ENCODE measurements at regions not wholly inside any gene's neighbourhood (a gene's known extent, or its start where the extent isn't known, plus 50 kb on each side); places are given as distances from the start of the nearest gene placed in this dataset.

- in situ Hi-C loops (cut with HindIII; ENCODE audit: low sequenced_read_pairs): no loop called here
Measured at GRCh38 chr16:80489173-80489572, 51.6 kb upstream of the DYNLRB2 start.

DNA sequence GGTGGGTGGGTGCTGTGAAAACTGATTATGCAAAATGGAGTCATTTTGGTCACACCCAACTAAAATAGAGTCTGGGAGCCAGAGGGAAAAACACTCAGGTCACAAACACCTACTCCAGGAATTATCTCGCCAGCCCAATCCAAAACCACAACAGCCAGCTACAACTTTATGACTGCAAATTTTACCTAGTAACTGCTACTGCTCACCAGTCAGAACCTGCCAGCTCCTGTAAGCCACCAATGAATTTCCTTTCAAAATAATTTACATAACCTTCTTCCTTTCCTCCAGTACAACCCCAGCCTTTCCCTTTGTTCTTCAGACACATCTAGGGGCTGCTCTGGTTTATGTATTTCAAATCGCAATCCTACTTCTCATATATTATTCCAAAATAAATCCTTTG, 52.6 kb upstream of the DYNLRB2 start:
- in situ Hi-C loops (cut with HindIII; ENCODE audit: low sequenced_read_pairs): no loop called here

- in situ Hi-C loops (cut with HindIII; ENCODE audit: low sequenced_read_pairs): no loop called here
Measured at GRCh38 chr16:80480664-80481063, 60.1 kb upstream of the DYNLRB2 start.

DNA sequence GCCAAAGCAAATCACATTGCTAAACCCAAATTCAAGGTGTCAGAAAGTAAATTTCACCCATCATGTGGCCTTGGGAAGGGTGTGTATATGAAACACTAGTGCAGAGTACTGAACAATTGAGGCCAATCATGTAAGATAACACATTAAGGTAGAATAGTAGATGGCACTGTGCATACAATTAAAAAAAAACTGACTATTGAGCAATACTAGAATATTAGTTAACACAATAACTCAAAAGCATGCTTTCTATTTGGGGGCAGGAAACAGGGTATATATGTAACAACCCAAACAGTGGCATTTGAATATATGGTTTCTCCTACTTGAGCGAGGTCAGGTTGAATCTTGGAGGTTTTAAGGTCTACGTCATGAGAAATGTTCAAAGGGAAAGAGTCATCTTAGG, 63.0 kb upstream of the DYNLRB2 start:
- in situ Hi-C loops (cut with HindIII; ENCODE audit: low sequenced_read_pairs): no loop called here

- in situ Hi-C loops (cut with HindIII; ENCODE audit: low sequenced_read_pairs): no loop called here
Measured at GRCh38 chr16:80468029-80468428, 72.8 kb upstream of the DYNLRB2 start.

DNA sequence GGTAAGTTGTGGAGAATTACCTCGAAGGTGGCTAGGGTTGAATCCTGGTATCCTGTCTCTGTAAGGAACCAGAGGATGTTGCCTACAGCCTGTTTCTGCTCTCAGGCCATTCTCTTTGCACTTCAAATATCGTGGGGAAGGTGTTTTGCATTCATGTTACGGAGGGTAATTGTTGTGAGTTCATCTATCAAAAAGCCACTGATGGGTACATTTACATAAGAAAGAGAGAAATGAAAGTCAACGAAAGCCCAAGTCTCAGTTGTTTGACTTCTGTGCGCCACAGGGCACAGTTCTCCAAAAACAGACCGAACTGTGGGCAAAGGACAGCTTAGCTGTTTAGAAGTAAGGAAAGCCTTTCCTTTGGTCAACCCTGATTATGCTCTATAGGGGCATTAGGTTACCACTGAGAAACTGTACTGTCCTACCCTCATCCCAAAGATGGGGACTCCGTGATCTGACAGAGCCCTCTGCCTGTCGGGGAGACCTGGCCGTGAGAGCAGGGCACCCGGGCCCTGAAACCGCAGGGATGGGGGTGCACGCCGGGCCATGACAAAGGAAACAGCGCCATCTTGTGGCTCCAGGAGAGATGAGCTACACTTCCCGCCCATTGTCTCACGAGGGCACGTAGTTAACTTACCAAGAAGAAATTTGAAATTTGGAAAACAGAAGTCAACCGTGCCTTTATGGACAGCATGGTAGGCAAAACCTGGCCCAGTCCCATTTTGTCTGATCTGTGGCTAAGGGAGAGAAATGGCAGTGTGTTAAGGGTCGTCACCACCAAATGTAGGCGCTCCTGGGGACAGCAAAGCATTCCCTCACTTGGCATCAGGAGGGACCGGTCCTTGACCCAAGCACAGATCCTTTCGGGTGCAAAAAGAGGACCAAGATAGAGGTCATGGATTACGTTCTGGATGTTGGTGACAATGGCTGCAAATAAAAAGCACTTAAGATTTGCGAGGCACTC, 74.5 kb upstream of the DYNLRB2 start:
- in situ Hi-C loops (cut with HindIII; ENCODE audit: low sequenced_read_pairs): no loop called here

DNA sequence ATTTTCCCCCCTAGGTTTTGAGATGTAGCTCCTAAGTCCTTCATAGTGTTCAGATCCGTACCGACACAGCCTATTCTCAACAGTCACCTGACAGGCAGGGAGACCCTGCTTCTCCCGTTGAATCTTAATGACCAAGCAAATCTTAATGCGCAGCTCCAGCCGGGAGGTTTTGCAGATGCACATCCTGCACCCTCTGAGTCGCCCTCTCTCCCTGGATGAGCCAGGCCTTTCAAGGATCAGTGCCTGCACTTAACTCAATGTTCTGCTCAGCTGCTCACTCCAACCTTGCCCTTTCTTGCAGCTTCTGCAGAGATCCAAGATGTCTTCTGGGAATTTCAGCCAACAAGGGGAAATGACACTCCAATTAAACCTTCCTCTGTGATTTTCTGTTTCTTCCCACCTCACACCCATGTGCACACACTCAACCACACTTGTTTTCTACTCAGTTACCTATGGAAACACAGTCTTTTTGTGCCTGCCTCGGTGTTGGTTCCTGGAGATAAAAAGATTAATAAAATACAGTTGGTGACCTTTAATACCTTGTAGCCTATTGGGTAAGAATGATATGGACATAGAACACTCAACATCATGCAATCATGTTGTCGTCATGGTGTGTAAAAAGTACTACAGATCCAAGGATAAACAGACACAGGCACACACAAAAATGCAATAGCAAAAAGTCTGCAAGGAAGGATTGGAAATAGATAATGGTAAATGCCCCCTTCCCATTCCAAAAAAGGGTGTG, 76.9 kb upstream of the DYNLRB2 start:
- in situ Hi-C loops (cut with HindIII; ENCODE audit: low sequenced_read_pairs): no loop called here

DNA sequence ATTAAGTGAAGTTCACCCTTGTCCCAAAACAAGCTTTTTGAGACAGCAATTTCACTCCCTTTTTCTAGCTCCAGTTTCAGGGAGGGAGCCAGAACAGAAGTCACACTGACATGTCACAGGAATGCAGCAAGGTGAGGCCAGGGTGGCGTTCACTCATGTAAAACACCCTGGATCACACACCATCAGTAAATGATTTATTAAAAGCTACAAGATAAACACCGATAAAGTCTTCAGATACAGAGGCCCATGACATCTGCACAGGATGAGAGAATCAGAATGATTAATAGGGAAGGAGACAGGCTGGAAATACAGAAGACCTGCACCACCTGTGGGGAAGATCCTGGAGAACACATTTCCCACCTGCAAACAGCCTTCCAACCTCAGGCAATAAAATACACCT, 77.5 kb upstream of the DYNLRB2 start:
- in situ Hi-C loops (cut with HindIII; ENCODE audit: low sequenced_read_pairs): no loop called here

GRCh38 chr16:80462917-80463316, 77.9 kb upstream of the DYNLRB2 start:
- in situ Hi-C loops (cut with HindIII; ENCODE audit: low sequenced_read_pairs): no loop called here

GRCh38 chr16:80460988-80461387, 79.8 kb upstream of the DYNLRB2 start:
- in situ Hi-C loops (cut with HindIII; ENCODE audit: low sequenced_read_pairs): no loop called here

DNA sequence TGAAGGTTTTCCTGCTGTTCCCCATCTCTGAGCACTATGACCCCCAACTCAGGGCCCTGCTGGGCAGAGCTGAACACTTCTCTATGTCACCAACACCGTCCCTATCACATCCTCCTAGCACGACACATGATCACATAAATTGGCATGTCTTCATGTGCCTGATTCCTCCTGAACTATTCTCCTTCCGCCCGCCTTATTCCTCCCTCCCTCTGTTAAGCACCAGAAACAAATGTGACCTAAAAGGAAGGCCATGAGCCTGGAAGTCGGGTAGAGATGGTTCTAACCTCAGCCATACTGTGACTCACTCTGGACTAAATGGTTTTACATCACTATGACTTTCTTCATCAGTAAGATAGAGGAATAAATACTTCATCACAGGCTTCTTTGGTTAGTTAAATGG, 80.8 kb upstream of the DYNLRB2 start:
- in situ Hi-C loops (cut with HindIII; ENCODE audit: low sequenced_read_pairs): no loop called here

- in situ Hi-C loops (cut with HindIII; ENCODE audit: low sequenced_read_pairs): no loop called here
Measured at GRCh38 chr16:80459331-80459777, 81.4 kb upstream of the DYNLRB2 start.

DNA sequence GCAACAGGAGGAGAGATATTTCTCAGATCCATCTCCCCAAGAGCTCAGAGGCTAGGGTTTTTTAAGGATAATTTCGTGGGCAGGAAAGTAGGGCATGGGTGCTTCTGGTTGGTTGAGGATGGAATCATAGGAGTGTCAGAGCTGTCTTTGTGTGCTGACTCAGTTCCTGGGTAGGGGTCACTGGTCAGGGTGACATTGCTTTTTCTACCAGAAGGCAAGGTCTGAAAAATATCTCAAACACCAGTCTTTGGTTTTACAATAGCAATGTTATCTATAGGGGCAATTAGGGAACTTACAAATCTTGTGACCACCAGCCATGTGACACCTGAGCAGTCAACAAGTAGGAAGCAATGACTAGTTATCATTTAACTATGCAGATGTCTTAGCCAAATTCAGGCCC, 82.9 kb upstream of the DYNLRB2 start:
- in situ Hi-C loops (cut with HindIII; ENCODE audit: low sequenced_read_pairs): no loop called here

DNA sequence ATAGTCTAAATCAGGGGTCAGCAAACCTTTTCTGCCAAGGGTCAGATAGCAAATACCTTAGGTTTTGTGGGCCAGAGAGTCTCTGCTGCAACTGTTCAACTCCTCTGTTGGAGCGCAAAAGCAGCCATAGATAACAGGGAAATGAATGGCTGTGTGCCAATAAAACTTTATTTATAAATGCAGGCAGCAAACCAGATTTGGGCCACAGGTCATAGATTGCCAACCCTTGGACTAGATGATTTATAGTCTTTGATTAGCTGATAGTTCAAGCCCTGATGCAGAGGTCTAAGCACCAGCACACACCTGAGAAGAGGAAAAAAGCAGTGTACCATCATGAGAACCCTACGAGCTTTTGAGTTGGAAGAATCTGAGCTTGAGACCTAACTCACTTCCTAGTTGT, 86.0 kb upstream of the DYNLRB2 start:
- in situ Hi-C loops (cut with HindIII; ENCODE audit: low sequenced_read_pairs): no loop called here

DNA sequence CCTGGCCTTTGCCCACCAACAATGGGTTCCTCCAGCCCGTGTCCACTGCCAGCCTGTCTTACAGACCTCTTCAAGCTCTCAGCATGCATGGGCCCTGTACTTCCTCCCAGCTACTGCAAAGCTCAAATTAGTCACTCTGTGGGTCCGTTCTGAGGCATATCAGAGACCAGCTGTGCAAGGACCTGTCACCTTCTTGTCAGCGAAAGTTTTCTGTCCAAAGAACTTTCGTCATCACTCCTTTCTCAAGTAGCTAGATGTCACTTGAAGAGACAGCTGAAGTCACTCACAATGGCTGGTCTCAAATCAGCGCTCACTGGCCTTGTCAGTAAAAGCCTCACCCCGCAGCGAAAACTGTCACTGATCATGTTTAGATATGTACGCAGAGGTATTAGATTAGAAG, 91.4 kb upstream of the DYNLRB2 start:
- in situ Hi-C loops (cut with HindIII; ENCODE audit: low sequenced_read_pairs): no loop called here

GRCh38 chr16:80447241-80447640, 93.6 kb upstream of the DYNLRB2 start:
- in situ Hi-C loops (cut with HindIII; ENCODE audit: low sequenced_read_pairs): no loop called here

DNA sequence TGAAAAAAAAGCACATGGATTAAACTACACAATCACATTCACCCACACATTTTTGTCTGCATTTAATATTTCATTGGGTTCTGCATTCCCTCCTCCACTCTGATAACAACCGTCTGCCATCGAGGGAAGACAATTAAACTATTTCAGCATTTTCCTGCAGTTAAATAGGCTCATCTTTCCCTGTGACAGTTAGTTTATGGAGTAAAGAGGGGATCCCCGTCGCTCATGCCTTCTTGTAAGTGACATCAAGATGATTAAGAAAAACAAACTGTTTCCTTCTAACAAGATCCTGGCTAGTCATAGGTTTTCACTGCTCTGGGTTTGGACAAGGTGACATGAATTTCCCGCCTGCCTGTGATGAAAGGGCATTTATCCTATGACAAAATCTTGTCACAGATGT, 98.0 kb upstream of the DYNLRB2 start:
- in situ Hi-C loops (cut with HindIII; ENCODE audit: low sequenced_read_pairs): no loop called here

GRCh38 chr16:80441935-80442334, 98.9 kb upstream of the DYNLRB2 start:
- in situ Hi-C loops (cut with HindIII; ENCODE audit: low sequenced_read_pairs): no loop called here

- in situ Hi-C loops (cut with HindIII; ENCODE audit: low sequenced_read_pairs): no loop called here
Measured at GRCh38 chr16:80440667-80441066, 100.1 kb upstream of the DYNLRB2 start.

- in situ Hi-C loops (cut with HindIII; ENCODE audit: low sequenced_read_pairs): no loop called here
Measured at GRCh38 chr16:80437707-80438106, 103.1 kb upstream of the DYNLRB2 start.

GRCh38 chr16:80436510-80436909, 104.3 kb upstream of the DYNLRB2 start:
- in situ Hi-C loops (cut with HindIII; ENCODE audit: low sequenced_read_pairs): no loop called here

- in situ Hi-C loops (cut with HindIII; ENCODE audit: low sequenced_read_pairs): no loop called here
Measured at GRCh38 chr16:80433623-80434022, 107.2 kb upstream of the DYNLRB2 start.
